Astrocyte (in vitro differentiated cells and primary cell): ENCODE measurements at regions not wholly inside any gene's neighbourhood (a gene's known extent, or its start where the extent isn't known, plus 50 kb on each side); places are given as distances from the start of the nearest gene placed in this dataset.

Experiments used
- DNase-seq: peaks from one replicate; pipeline ENCODE4 v3.0.0-alpha.2; 2010; ENCODE audit warnings: low read depth
- FAIRE-seq: peaks from 2 replicates; lab custom pipeline; 2011; peaks lifted over from hg19 to GRCh38; lab: Jason Lieb, UNC
- H2AFZ ChIP-seq: 2 replicates; pipeline ENCODE4 v1.6.0; 2012; ENCODE audit warnings: low read depth, low read length, inconsistent platforms
- H3K27ac ChIP-seq: 2 replicates; pipeline ENCODE4 v1.5.1; 2011; ENCODE audit warnings: low read depth, low read length, inconsistent platforms
- H3K27me3 ChIP-seq: 2 replicates; pipeline ENCODE4 v1.6.0; 2011; ENCODE audit warnings: low read length, inconsistent platforms; ENCODE audit not compliant: insufficient read depth
- H3K36me3 ChIP-seq: 2 replicates; pipeline ENCODE4 v1.5.1; 2011; ENCODE audit warnings: low read length, inconsistent platforms; ENCODE audit not compliant: insufficient read depth
- H3K4me1 ChIP-seq: 2 replicates; pipeline ENCODE4 v1.5.1; 2011; ENCODE audit warnings: low read length, inconsistent platforms; ENCODE audit not compliant: insufficient read depth
- H3K4me2 ChIP-seq: 2 replicates; pipeline ENCODE4 v1.6.0; 2012; ENCODE audit warnings: low read length, inconsistent platforms
- H3K4me3 ChIP-seq: 2 replicates; pipeline ENCODE4 v1.5.1; 2011; ENCODE audit warnings: low read depth, mild to moderate bottlenecking, low read length, inconsistent platforms; ENCODE audit not compliant: insufficient read depth
- H3K79me2 ChIP-seq: 2 replicates; pipeline ENCODE4 v1.6.0; 2012; ENCODE audit warnings: mild to moderate bottlenecking, low read length, inconsistent platforms; ENCODE audit not compliant: insufficient read depth
- H3K9ac ChIP-seq: 2 replicates; pipeline ENCODE4 v1.6.0; 2012; ENCODE audit warnings: mild to moderate bottlenecking, low read length, inconsistent platforms
- H3K9me3 ChIP-seq: 2 replicates; pipeline ENCODE4 v1.5.1; 2012; ENCODE audit warnings: low read depth, mild to moderate bottlenecking, low read length, inconsistent platforms; ENCODE audit not compliant: insufficient read depth
- H4K20me1 ChIP-seq: 2 replicates; pipeline ENCODE4 v1.6.0; 2012; ENCODE audit warnings: low read length, inconsistent platforms; ENCODE audit not compliant: insufficient read depth
- H3K27ac Mint-ChIP-seq: one replicate; pipeline ENCODE4 v1.8.0; 2021; ENCODE audit warnings: mild to moderate bottlenecking, mixed read lengths; ENCODE audit not compliant: unreplicated experiment
- H3K27me3 Mint-ChIP-seq: one replicate; pipeline ENCODE4 v1.8.0; 2021; ENCODE audit warnings: low read depth, mixed read lengths; ENCODE audit not compliant: unreplicated experiment
- H3K36me3 Mint-ChIP-seq: one replicate; pipeline ENCODE4 v1.8.0; 2021; ENCODE audit warnings: low read depth, mixed read lengths; ENCODE audit not compliant: unreplicated experiment
- H3K4me1 Mint-ChIP-seq: one replicate; pipeline ENCODE4 v1.8.0; 2021; ENCODE audit warnings: low read depth, mixed read lengths; ENCODE audit not compliant: unreplicated experiment
- H3K4me3 Mint-ChIP-seq: one replicate; pipeline ENCODE4 v1.8.0; 2021; ENCODE audit warnings: mild to moderate bottlenecking, moderate library complexity, mixed read lengths; ENCODE audit not compliant: unreplicated experiment
- H3K9me3 Mint-ChIP-seq: one replicate; pipeline ENCODE4 v1.8.0; 2021; ENCODE audit warnings: mild to moderate bottlenecking, mixed read lengths; ENCODE audit not compliant: unreplicated experiment
- CTCF ChIP-seq: IDR thresholded peaks from 2 replicates; pipeline ENCODE4 v1.5.1; 2011; ENCODE audit warnings: low read depth, mild to moderate bottlenecking, inconsistent platforms, low read length, moderate library complexity; ENCODE audit not compliant: insufficient read depth
- EZH2 ChIP-seq: IDR thresholded peaks from 2 replicates; pipeline ENCODE4 v1.6.1; 2012; ENCODE audit warnings: mild to moderate bottlenecking, low read length, inconsistent platforms; ENCODE audit not compliant: insufficient read depth

DNA sequence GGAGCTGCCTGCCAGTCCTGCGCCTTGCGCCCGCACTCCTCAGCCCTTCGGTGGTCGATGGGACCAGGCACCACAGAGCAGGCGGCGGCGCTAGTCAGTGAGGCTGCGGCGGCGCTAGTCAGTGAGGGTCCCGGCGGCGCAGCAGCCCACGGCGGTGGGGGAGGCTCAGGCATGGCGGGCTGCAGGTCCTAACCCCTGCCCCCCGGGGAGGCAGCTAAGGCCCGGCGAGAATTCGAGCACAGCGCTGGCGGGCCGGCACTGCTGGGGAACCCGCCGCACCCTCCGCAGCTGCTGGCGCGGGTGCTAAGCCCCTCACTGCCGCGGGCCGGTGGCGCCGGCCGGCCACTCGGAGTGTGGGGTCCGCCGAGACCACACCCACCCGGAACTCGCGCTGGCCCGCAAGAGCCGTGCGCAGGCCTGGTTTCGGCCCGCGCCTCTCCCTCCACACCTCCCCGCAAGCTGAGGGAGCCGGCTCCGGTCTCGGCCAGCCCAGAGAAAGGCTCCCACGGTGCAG lies 867.4 kb downstream of the DSC3 start:
- no peaks in the 10 kb centered on the region for H3K27me3 Mint-ChIP-seq
- H3K36me3 Mint-ChIP-seq = peaks cover 2% of the 10 kb centered on the region
- Histone ChIP-seq H3K4me2 (no peak overlapping the region), H4K20me1 (no peaks in the 10 kb centered on the region), H3K4me3 (no peak overlapping the region), H3K9ac (no peak overlapping the region), H3K79me2 (no peaks in the 10 kb centered on the region), H3K27ac (no peak overlapping the region), H3K9me3 (no peaks in the 10 kb centered on the region), H2AFZ (no peak overlapping the region), H3K36me3 (no peaks in the 10 kb centered on the region), H3K27me3 (no peaks in the 10 kb centered on the region), H3K4me1 (no peaks in the 10 kb centered on the region)
- H3K27ac Mint-ChIP-seq = no peak overlapping the region
- H3K4me3 Mint-ChIP-seq = no peak overlapping the region
- H3K9me3 Mint-ChIP-seq = peaks cover 7% of the 10 kb centered on the region
- FAIRE-seq (no peak), DNase-seq (no peak)
- peaks cover 13% of the 10 kb centered on the region for H3K4me1 Mint-ChIP-seq
- TF ChIP-seq EZH2 = no peak
- no peak for TF ChIP-seq CTCF

- Histone ChIP-seq H3K79me2 (no peaks in the 10 kb centered on the region), H3K4me3 (no peak overlapping the region), H4K20me1 (no peaks in the 10 kb centered on the region), H3K36me3 (no peaks in the 10 kb centered on the region), H3K27me3 (no peaks in the 10 kb centered on the region), H3K27ac (no peak overlapping the region), H3K4me2 (no peak overlapping the region), H2AFZ (no peak overlapping the region), H3K4me1 (no peaks in the 10 kb centered on the region), H3K9ac (no peak overlapping the region), H3K9me3 (no peaks in the 10 kb centered on the region)
- H3K27ac Mint-ChIP-seq = no peak overlapping the region
- DNase-seq (no peak), FAIRE-seq (no peak)
- no peaks in the 10 kb centered on the region for H3K27me3 Mint-ChIP-seq
- no peaks in the 10 kb centered on the region for H3K36me3 Mint-ChIP-seq
- peaks cover under 1% of the 10 kb centered on the region for H3K9me3 Mint-ChIP-seq
- TF ChIP-seq EZH2 (no peak), CTCF (no peak)
- no peaks in the 10 kb centered on the region for H3K4me1 Mint-ChIP-seq
- H3K4me3 Mint-ChIP-seq = no peak overlapping the region
These were observed 879.0 kb downstream of the DSC3 start for GRCh38 chr18:30163573-30163972.

DNA sequence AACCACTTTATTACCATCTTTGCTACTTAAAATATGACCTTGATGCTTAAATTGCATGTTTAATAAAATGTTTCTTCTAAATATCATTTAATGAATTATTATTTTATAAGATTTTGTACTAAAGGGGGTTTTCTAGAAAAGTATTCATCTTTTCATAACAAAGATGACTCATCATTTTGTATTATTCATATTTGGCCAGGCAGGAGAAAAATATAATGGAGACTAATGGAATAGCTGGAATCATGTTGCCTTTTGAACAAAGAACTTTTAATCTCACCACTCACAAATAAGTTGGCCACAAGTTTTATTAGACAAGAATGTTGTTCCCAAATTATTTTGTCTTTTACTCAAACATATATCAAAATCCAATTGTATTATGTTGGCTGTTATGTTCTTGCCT lies 882.4 kb downstream of the DSC3 start:
- Mint-ChIP-seq H3K36me3 (no peaks in the 10 kb centered on the region), H3K9me3 (no peaks in the 10 kb centered on the region), H3K4me1 (no peaks in the 10 kb centered on the region), H3K27ac (no peak overlapping the region), H3K27me3 (no peaks in the 10 kb centered on the region), H3K4me3 (no peak overlapping the region)
- H3K27ac ChIP-seq = no peak overlapping the region
- H3K36me3 ChIP-seq = no peaks in the 10 kb centered on the region
- no peak for TF ChIP-seq EZH2
- no peak for TF ChIP-seq CTCF
- no peak overlapping the region for H2AFZ ChIP-seq
- no peak overlapping the region for H3K4me3 ChIP-seq
- FAIRE-seq = no peak
- H3K79me2 ChIP-seq = no peaks in the 10 kb centered on the region
- DNase-seq = no peak
- H3K4me2 ChIP-seq = no peak overlapping the region
- H3K9ac ChIP-seq = no peak overlapping the region
- H3K27me3 ChIP-seq = no peaks in the 10 kb centered on the region
- H3K9me3 ChIP-seq = no peaks in the 10 kb centered on the region
- no peaks in the 10 kb centered on the region for H4K20me1 ChIP-seq
- H3K4me1 ChIP-seq = no peaks in the 10 kb centered on the region
